ENCODE measurements at regions not wholly inside any gene's neighbourhood (a gene's known extent, or its start where the extent isn't known, plus 50 kb on each side); places are given as distances from the start of the nearest gene placed in this dataset.

DNA sequence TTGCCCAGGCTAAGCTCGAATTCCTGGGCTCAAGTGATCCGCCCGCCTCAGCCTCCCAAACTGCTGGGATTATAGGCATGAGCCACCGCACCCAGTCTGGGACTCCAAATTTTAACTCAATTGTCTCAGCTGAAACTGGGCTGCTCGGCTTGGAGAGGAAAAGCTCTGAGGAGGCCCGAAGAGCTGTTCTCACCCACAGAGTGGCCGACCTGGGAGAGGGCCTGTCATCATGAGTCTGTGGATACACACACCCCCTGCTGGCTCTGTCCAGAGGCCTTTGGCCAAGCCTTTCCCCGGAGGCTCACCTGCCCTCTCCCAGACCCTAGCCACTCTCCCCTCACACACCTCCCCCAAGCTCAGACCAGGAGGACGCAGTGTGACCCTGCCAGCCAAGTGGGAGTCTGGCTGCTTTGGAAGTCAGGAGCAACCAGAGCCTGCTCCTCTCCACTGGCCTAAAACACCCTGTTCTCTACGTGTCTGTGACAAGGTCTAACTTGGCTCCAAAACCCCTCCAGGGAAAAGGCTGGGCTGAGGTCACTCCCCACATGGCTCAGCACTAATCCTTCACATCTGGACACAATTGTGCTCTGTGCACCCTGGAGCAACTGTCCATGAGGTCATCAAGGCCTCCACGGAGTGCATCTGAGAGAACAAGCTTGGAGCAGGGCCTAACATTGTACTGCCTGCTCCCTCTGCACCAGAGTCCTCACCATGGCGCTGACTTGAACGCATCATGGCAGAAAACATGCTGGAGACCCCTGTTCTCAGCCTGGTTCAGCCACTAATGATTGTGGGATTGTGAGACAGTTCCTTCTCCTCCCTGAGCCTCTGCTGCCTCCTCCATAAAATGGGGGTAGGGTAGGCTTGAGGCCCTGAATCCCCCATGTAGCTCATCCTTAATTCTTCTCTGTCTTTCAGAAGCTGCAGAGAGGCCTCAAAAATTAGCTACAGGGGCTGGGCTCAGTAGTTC, 49.9 kb upstream of the RAB6C start:
- DNase-seq (ENCODE audit: low read depth), result no peak

All from forelimb muscle (tissue), 1 donor.